ENCODE measurements at regions not wholly inside any gene's neighbourhood (a gene's known extent, or its start where the extent isn't known, plus 50 kb on each side); places are given as distances from the start of the nearest gene placed in this dataset.
"Not testable (repeated sequence)": the region's sequence is repeated elsewhere in the genome, so short reads cannot be mapped to it uniquely, and the experiment has no call there.

- ATAC-seq, result no peak
Observed at GRCh38 chr5:45171563-45171962, 362.8 kb downstream of the MRPS30 start.

GRCh38 chr5:45172634-45173033, 363.9 kb downstream of the MRPS30 start:
- ATAC-seq, result not testable (repeated sequence)

More at GRCh38 chr5:45171563-45171962, 362.8 kb downstream of the MRPS30 start:
- TF ChIP-seq TCF4 (CRISPR knock-in tag; IDR thresholded peaks at IDR 0.05; ENCODE audit: borderline replicate concordance) (no peak), ZNF70 (CRISPR knock-in tag; IDR thresholded peaks at IDR 0.05) (no peak), OSR1 (CRISPR knock-in tag; IDR thresholded peaks at IDR 0.05) (no peak), ESRRG (CRISPR knock-in tag; IDR thresholded peaks at IDR 0.05) (no peak), CSDC2 (CRISPR knock-in tag; IDR thresholded peaks at IDR 0.05) (no peak)

GRCh38 chr5:45179686-45180085, 370.9 kb downstream of the MRPS30 start:
- no peak for TF ChIP-seq ZC3H10 (CRISPR knock-in tag; IDR thresholded peaks at IDR 0.05)
- no peak for TF ChIP-seq RARB (CRISPR knock-in tag; IDR thresholded peaks at IDR 0.05)
- TF ChIP-seq OSR1 (CRISPR knock-in tag; IDR thresholded peaks at IDR 0.05), result no peak
- TF ChIP-seq PPARA (CRISPR knock-in tag; IDR thresholded peaks at IDR 0.05; ENCODE audit: borderline replicate concordance), result no peak
- no peak for ATAC-seq

- no peak for TF ChIP-seq ZNF565 (CRISPR knock-in tag; conservative IDR thresholded peaks at IDR 0.05; ENCODE audit: low read depth)
- TF ChIP-seq TOX (CRISPR knock-in tag; IDR thresholded peaks at IDR 0.05; ENCODE audit: borderline replicate concordance), result no peak
- no peak for TF ChIP-seq SNAI2 (CRISPR knock-in tag; IDR thresholded peaks at IDR 0.05)
- no peak for TF ChIP-seq ZC3H10 (CRISPR knock-in tag; IDR thresholded peaks at IDR 0.05)
- TF ChIP-seq PPARA (CRISPR knock-in tag; IDR thresholded peaks at IDR 0.05; ENCODE audit: borderline replicate concordance), result no peak
- no peak for TF ChIP-seq ISL1 (CRISPR knock-in tag; IDR thresholded peaks at IDR 0.05)
- TF ChIP-seq CSRNP3 (CRISPR knock-in tag; IDR thresholded peaks at IDR 0.05), result no peak
- no peak for TF ChIP-seq PATZ1 (CRISPR knock-in tag; IDR thresholded peaks at IDR 0.05; ENCODE audit: borderline replicate concordance)
- no peak for ATAC-seq
Observed at GRCh38 chr5:45189042-45189441, 380.3 kb downstream of the MRPS30 start.

- no peak for ATAC-seq
- TF ChIP-seq ZC3H10 (CRISPR knock-in tag; IDR thresholded peaks at IDR 0.05) (no peak), ARNTL (CRISPR knock-in tag; IDR thresholded peaks at IDR 0.05; ENCODE audit: borderline replicate concordance, low read depth) (no peak), GLIS3 (CRISPR knock-in tag; IDR thresholded peaks at IDR 0.05) (no peak), ZNF8 (CRISPR knock-in tag; IDR thresholded peaks at IDR 0.05) (no peak), TSHZ2 (CRISPR knock-in tag; IDR thresholded peaks at IDR 0.05) (no peak), ISL1 (CRISPR knock-in tag; IDR thresholded peaks at IDR 0.05) (no peak), TCF4 (CRISPR knock-in tag; IDR thresholded peaks at IDR 0.05; ENCODE audit: borderline replicate concordance) (no peak), ZNF565 (CRISPR knock-in tag; conservative IDR thresholded peaks at IDR 0.05; ENCODE audit: low read depth) (no peak), CREB5 (CRISPR knock-in tag; IDR thresholded peaks at IDR 0.05; ENCODE audit: low read depth) (no peak), ZNF70 (CRISPR knock-in tag; IDR thresholded peaks at IDR 0.05) (no peak), TOX (CRISPR knock-in tag; IDR thresholded peaks at IDR 0.05; ENCODE audit: borderline replicate concordance) (no peak), RARB (CRISPR knock-in tag; IDR thresholded peaks at IDR 0.05) (no peak), CSDC2 (CRISPR knock-in tag; IDR thresholded peaks at IDR 0.05) (no peak), CSRNP3 (CRISPR knock-in tag; IDR thresholded peaks at IDR 0.05) (no peak), BACH2 (CRISPR knock-in tag; IDR thresholded peaks at IDR 0.05; ENCODE audit: borderline replicate concordance) (no peak)
Observed at GRCh38 chr5:45189481-45189880, 380.7 kb downstream of the MRPS30 start.

All from SK-N-SH treated with all-trans-retinoic acid at 6 μM for 48 hours (cell line).